Stimulated activated CD4-positive, alpha-beta T cell treated with anti-CD3 and anti-CD28 coated beads, Interleukin-1b, Interleukin-23, amount 100 ng/mL, for 4 hours (primary cell): ENCODE measurements at regions not wholly inside any gene's neighbourhood (a gene's known extent, or its start where the extent isn't known, plus 50 kb on each side); places are given as distances from the start of the nearest gene placed in this dataset.

Source experiments
- DNase-seq, 2 donors: peaks; one replicate each; pipeline ENCODE4 v3.0.0-alpha.2; 2020; ENCODE audit warnings: low read depth in 2 of 2

DNA sequence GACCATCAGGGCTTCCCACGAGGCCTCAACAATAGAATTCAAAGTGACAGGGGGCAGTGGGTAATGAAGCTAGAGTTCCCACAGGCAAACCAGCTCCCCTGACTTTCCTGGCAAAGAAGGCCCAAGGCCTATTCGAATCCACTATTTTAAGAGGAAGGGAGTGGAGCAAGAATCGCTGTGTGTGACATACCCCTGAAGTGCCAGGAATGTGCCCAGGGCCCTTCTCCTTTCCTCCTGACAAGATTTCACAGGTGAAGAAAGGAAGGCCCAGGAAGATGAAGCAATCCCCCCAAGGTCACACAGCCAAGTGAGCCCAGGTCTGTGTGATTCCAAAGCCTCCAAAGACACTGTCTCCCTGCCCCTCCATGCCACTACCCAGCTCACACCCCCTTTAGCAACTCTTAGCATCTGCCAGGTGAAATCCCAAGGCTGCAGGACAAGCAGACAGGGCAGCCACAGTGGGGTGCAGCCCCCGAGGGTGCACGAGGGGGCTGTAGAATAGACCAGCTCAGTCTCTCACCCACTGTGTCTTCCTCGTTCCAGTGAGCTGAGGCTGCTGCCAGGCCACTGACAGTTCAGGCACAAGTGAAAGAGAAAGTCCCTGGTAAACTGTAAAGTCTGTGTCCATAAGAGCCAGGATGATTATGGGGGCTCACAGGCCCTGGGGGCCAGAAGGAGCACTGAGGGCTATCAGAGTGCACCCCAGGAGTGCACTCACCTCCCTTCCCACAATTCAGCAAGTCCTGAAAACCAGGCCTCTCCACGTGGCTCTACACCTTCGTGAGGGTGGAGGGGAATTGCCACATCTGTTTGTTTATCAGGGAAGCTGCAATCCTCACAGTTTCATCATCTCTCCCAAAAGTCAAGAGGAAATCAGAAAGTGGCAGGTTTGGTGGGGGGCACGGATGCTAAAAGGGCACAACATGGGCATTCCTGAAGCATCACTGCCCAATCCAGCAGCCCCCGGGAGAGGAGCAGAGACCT is 70.8 kb upstream of the ZMIZ1 start:
- no peak for DNase-seq

GRCh38 chr10:79001082-79001885 is 67.5 kb upstream of the ZMIZ1 start:
- no peak for DNase-seq

- DNase-seq, result no peak
Observed at GRCh38 chr10:79002336-79002735, 66.4 kb upstream of the ZMIZ1 start.

GRCh38 chr10:79003183-79004100 is 65.3 kb upstream of the ZMIZ1 start:
- DNase-seq, result no peak

GRCh38 chr10:79004311-79004710 is 64.5 kb upstream of the ZMIZ1 start:
- no peak for DNase-seq

- DNase-seq, result no peak
Observed at GRCh38 chr10:79005126-79005810, 63.5 kb upstream of the ZMIZ1 start.

DNA sequence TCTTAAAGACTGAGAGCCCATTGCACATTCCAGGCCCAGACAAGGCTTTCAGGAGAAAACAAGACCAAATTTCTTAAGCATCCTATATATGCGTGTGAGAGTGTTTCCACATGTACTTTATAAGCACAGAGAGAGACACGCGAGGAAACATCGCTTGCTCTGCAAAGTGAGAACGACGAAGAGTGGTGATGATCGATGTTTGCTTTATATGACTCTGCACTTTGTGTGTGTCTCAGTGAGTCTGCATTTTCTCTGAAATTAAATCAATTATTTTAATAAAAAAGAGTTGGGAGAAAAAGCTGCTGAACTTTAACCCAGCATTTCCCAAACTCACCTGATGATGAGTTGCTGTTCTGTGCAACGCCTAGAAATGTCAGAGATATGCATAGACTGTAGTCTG is 61.7 kb upstream of the ZMIZ1 start:
- DNase-seq, result no peak

DNA sequence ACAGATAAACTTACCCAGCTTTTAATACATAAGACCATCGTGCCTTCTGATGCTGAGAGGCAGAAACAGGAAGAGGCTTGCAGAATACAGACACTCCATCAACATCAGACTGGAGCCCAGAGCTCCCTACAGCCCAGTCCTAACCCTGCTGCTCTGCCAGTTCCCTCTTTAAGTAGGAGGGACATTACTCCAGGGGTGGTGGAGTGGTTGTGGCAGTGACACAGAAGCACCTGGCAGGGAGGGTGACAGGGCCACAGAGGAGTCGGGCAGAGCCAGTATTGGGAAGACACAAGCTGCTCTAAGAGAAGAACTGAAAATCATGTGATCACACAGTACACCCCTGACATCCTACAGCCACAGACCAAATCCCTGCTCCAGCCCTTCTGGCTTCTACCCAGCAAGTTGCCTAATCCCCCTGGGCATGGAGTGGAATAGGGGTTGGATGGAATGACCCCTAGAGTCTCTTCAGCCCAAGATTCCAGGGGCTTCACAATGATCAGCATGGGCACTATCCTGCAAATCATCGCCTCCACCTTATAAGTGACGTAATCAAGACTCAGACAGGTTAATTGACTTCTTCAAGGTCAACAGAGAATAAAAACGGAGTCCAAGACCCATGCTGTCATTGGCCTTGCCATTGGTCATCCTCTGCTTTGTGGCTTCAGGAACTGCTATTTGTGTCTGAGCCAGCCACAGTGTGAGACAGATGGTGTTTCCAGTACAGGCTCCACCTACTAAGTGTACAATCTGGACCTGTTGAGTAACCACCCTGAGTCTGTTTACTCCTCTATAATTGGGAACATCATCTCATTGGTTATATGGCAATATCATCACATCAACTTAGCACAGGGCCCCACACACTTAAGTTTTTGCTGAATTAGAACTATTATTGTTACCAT is 61.1 kb upstream of the ZMIZ1 start:
- DNase-seq, result no peak

DNA sequence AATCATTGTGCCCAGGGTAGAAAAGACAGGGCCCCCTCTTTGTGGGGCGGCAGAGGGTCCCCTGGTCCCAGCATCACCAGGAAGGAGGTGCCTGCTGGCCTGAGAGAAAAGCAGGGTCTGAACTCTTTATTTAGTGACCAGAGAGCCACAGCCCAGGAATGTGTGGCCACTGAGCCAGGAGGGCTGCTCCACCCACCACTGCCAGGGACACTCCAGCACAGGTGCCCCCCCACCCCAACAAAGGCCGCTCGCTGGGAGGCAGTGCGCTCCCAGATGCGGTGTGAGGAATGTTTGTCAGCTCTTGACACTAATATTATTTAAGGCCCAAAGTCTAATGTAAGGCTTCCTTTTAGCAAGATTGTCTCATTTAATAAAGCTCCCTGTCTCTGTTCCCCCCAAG is 59.6 kb upstream of the ZMIZ1 start:
- no peak for DNase-seq

DNA sequence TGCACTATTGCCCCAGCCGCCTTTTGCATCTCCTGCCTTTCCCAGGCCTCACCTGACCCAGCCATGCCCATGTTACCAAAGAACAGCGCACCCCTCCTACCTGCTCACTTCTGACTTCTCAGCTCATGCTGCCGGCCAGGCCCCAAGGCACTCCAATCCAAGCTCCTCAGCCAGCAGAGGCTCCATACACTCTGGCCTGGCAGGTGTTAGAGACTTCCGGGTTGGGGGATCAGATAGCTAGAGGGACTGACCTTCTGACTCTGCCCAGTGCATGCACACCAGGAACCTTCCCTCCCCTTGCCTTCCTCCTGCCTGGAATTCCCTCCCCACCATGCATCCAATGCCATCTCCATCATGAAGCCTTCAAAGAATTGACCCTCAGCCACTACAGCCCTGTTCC is 56.2 kb upstream of the ZMIZ1 start:
- no peak for DNase-seq

- DNase-seq, result no peak
Observed at GRCh38 chr10:79013406-79013987, 55.3 kb upstream of the ZMIZ1 start.

- no peak for DNase-seq
Observed at GRCh38 chr10:79014796-79015195, 54.0 kb upstream of the ZMIZ1 start.

GRCh38 chr10:79017882-79018520 is 50.8 kb upstream of the ZMIZ1 start:
- DNase-seq, result no peak

DNA sequence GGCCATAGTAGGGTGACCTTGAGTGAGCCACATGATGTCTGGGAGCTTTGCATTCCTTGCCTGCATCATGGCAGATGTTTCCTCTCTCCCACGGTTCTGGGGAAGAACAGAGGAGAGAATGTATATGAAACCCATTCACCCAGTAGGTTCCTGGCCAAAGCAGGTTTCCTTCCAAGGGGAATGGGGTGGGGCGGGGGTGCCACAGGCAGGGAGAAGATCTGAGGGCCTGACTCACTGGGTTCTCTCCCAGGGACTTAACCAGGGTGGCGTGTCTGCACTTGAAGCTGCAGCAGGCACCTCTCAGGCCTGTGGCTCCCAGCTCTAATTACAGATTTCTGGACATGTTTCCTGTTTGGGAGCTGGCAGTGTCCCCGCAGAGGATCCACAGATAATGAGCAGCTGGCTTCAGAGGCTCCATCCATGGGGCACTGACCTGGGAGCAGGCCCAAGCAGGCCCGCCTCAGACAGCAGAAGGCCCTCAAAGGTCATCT is 50.2 kb upstream of the ZMIZ1 start:
- DNase-seq, result no peak
